Mucosa of descending colon (tissue), 3 donors: ENCODE measurements at regions not wholly inside any gene's neighbourhood (a gene's known extent, or its start where the extent isn't known, plus 50 kb on each side); places are given as distances from the start of the nearest gene placed in this dataset.
A peak's percentile ranks its signal among the peaks of the same experiment; 100 is the strongest.

Experiments
- ATAC-seq: fragments of 200-7000 bp; cut with Tn5 transposase; one replicate; pipeline ENCODE4 v1.9.1; 2020; ENCODE audit warnings: mild to moderate bottlenecking, moderate library complexity
- DNase-seq, 3 donors: peaks; one replicate each; pipeline ENCODE4 v3.0.0-alpha.2; 2020
- H3K36me3 ChIP-seq: fragments of 200-600 bp; one replicate; pipeline ENCODE4 v1.8.0; 2021; ENCODE audit warnings: low read depth, mild to moderate bottlenecking
- H3K4me1 ChIP-seq: fragments of 200-600 bp; one replicate; pipeline ENCODE4 v1.8.0; 2021; ENCODE audit warnings: low read depth, mild to moderate bottlenecking
- H3K4me3 ChIP-seq: fragments of 200-600 bp; one replicate; pipeline ENCODE4 v1.8.0; 2021; ENCODE audit warnings: mild to moderate bottlenecking
- H3K9me3 ChIP-seq: fragments of 200-600 bp; one replicate; pipeline ENCODE4 v1.8.0; 2021; ENCODE audit warnings: mild to moderate bottlenecking
- CTCF ChIP-seq: fragments of 200-600 bp; IDR thresholded peaks from one replicate; pipeline ENCODE4 v1.8.0; 2022; ENCODE audit warnings: antibody characterized with exemption, mild to moderate bottlenecking
- intact Hi-C, 2 donors: fragments of 100-400 bp; cut with DNase I in 1 of 2; cut with micrococcal nuclease in 1 of 2; formaldehyde crosslinking; loops; one replicate each; pipeline versions ENCODE4 v1.11.0 to v1.11.1; 2022; cut with DNase I, micrococcal nuclease
- donor health status: DM: no; HTN: no; CAD: no; lungs with moderate emphysema.
- donor health status: DM: no; HTN: no; CAD: no.
- donor health status: DM: no; HTN: yes; CAD: no.

DNA sequence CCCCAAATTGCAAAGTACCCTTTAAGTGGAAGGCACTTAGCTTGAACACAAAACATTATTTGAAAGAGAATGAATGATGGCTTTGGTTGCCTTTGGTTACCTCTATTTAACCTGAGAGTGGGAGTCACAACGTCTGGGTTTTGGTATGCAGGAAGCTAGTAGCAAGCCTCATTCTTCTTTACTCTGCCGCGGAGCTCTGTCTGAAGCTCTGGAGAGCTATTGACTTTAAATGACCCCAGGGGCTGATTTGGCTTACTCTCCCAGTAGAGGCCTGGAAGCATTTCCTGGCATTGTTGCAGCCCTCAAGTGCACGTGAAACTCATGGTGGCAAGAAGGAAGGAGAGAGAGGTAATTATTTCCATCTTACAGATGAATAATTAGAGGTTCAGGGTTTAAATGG lies 81.8 kb upstream of the MAGEA4 start:
- no peak for TF ChIP-seq CTCF
- ATAC-seq: no peak
- H3K9me3 ChIP-seq: no peaks in the 10 kb centered on the region
- H3K36me3 ChIP-seq: no peaks in the 10 kb centered on the region
- DNase-seq: no peak
- H3K4me1 ChIP-seq: no peaks in the 10 kb centered on the region
- H3K4me3 ChIP-seq: no peak overlapping the region
- intact Hi-C loops: no loop called here

GRCh38 chrX:151852294-151852693 lies 60.4 kb upstream of the MAGEA4 start:
- intact Hi-C loops: no loop called here
- ATAC-seq (no peak), DNase-seq (peak in 2 of 3 donors; percentile 4 to 22)
- Histone ChIP-seq H3K4me3 (no peak overlapping the region), H3K36me3 (no peaks in the 10 kb centered on the region), H3K4me1 (no peaks in the 10 kb centered on the region), H3K9me3 (no peaks in the 10 kb centered on the region)
- TF ChIP-seq CTCF: no peak

DNA sequence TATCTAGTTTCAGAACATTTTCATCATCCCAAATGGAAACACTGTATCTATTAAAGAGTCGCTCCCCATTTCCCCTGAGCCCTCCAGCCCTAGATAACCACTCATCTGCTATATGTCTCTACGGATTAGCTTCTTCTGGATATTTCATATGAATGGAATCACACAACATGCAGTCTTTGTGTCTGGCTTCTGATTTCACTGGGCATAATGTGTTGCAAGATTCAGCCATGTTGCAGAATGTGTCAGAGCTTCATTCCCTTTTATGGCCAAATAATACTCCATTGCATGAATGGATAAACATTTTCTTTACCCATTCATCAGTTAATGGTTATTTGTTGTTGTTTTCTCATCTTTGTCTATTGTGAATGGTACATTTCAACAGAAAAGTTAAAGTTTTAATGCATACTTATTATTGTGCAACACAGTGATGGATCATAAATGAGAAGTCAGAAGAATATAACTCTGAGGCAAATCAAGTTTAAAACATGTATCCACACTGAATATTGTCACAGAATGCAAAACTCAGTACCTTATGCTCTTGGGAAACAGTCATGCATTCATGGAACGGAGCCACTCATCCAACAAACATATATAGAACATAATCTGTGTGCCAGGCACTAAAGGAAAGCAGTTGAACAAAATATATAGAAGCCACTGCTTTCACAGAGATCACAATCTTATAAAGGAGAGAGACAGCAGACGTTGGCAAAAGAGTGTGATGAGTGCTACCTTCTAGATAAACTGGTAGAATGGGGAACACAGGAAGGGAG lies 57.8 kb upstream of the MAGEA4 start:
- no peaks in the 10 kb centered on the region for H3K36me3 ChIP-seq
- intact Hi-C loops: no loop called here
- H3K9me3 ChIP-seq: no peaks in the 10 kb centered on the region
- DNase-seq (no peak), ATAC-seq (no peak)
- no peaks in the 10 kb centered on the region for H3K4me1 ChIP-seq
- TF ChIP-seq CTCF: no peak
- H3K4me3 ChIP-seq: no peak overlapping the region

- no peaks in the 10 kb centered on the region for H3K4me1 ChIP-seq
- no peak for TF ChIP-seq CTCF
- H3K9me3 ChIP-seq: no peaks in the 10 kb centered on the region
- intact Hi-C loops: no loop called here
- H3K4me3 ChIP-seq: no peak overlapping the region
- ATAC-seq (no peak), DNase-seq (no peak)
- no peaks in the 10 kb centered on the region for H3K36me3 ChIP-seq
These were observed 53.2 kb upstream of the MAGEA4 start for GRCh38 chrX:151859481-151859880.

DNA sequence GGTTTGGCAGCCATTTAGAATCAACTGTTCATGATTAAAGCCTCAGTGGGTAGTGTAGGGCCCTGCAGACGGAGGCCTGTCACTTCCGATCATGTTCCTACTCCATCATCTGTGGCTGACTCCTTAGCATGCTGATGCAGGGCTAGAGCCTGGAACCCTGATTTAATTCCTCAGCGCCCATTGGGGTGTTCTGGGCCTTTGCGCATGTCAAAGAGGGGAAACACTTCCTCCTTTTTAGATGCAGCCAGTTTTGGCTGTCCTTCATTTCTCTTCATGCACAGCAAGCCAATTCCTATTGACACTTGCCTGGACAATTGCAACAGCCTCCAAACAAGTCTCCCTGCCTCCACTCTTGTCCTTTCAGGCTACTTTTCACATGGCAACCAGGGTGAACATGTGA lies 51.9 kb upstream of the MAGEA4 start:
- Histone ChIP-seq H3K4me3 (no peak overlapping the region), H3K36me3 (no peaks in the 10 kb centered on the region), H3K4me1 (no peaks in the 10 kb centered on the region), H3K9me3 (no peaks in the 10 kb centered on the region)
- ATAC-seq: no peak
- DNase-seq: no peak
- intact Hi-C loops: no loop called here
- TF ChIP-seq CTCF: no peak
